RWPE1 (cell line): ENCODE measurements at regions not wholly inside any gene's neighbourhood (a gene's known extent, or its start where the extent isn't known, plus 50 kb on each side); places are given as distances from the start of the nearest gene placed in this dataset.

Experiments
- CTCF ChIA-PET: fragments of 350-600 bp; sonication (Branson Sonifier 250); formaldehyde crosslinking; extraction: SDS; loops from one replicate; lab custom pipeline; 2021; lab: Yijun Ruan, JAX
- POLR2A ChIA-PET: fragments of 400-600 bp; formaldehyde crosslinking; extraction: SDS; loops from one replicate; lab custom pipeline; 2020; ENCODE audit warnings: antibody characterized with exemption; ENCODE audit not compliant: low non-redundant PET; lab: Yijun Ruan, JAX
- DNase-seq: peaks from one replicate; pipeline ENCODE4 v3.0.0; 2012; ENCODE audit warnings: low spot score
- H3K27ac ChIP-seq: fragments of 450-650 bp; 2 replicates; pipeline ENCODE4 v1.5.1; 2017
- TF ChIP-seq, protein P1 (sequence below): fragments of 450-650 bp; conservative IDR thresholded peaks from 2 replicates; pipeline ENCODE4 v1.5.1; 2017; ENCODE audit warnings: low read depth, mild to moderate bottlenecking

- ChIA-PET POLR2A (no interaction called here), CTCF (no interaction called here)
- TF ChIP-seq, protein P1, sequence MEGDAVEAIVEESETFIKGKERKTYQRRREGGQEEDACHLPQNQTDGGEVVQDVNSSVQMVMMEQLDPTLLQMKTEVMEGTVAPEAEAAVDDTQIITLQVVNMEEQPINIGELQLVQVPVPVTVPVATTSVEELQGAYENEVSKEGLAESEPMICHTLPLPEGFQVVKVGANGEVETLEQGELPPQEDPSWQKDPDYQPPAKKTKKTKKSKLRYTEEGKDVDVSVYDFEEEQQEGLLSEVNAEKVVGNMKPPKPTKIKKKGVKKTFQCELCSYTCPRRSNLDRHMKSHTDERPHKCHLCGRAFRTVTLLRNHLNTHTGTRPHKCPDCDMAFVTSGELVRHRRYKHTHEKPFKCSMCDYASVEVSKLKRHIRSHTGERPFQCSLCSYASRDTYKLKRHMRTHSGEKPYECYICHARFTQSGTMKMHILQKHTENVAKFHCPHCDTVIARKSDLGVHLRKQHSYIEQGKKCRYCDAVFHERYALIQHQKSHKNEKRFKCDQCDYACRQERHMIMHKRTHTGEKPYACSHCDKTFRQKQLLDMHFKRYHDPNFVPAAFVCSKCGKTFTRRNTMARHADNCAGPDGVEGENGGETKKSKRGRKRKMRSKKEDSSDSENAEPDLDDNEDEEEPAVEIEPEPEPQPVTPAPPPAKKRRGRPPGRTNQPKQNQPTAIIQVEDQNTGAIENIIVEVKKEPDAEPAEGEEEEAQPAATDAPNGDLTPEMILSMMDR = no peak
- H3K27ac ChIP-seq = peak overlapping the region; percentile 91
- peak; percentile 61 for DNase-seq
These were observed 127.9 kb upstream of the ADGRF1 start for GRCh38 chr6:47169785-47170616.

GRCh38 chr6:47168180-47168579 is 126.0 kb upstream of the ADGRF1 start:
- DNase-seq = peak; percentile 94
- TF ChIP-seq, protein P1 = no peak
- ChIA-PET POLR2A (no interaction called here), CTCF (interaction anchor here (0.6 to 0.9 kb wide), 2 partner anchors 70 to 142 kb away, joined by 3 to 4 read pairs; no protein-coding TSS in a partner anchor)
- H3K27ac ChIP-seq = peak overlapping the region; percentile 74

DNA sequence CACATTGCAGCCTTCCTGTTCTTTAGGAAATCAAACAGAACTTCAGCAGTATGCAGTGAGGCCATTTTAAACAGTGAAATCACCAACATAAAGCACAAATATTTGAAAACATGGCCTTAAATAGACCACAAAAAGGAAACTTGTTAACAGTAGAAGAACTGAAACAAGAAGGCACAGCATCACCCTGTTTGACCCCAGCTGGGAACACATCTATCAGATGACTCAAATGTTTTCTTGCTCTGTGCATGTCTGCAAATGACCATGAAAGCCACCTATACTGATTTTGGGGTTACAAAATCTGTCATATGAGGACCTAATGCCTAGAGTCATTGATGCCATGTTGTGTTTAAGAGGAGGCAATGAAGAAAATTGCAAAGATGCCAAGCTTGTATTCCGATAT is 123.8 kb upstream of the ADGRF1 start:
- TF ChIP-seq, protein P1 = no peak
- ChIA-PET POLR2A (no interaction called here), CTCF (interaction anchor here (1.4 kb wide), 1 partner anchor 68 kb away, joined by 3 read pairs; no protein-coding TSS in a partner anchor)
- no peak for DNase-seq
- no peak overlapping the region for H3K27ac ChIP-seq

DNA sequence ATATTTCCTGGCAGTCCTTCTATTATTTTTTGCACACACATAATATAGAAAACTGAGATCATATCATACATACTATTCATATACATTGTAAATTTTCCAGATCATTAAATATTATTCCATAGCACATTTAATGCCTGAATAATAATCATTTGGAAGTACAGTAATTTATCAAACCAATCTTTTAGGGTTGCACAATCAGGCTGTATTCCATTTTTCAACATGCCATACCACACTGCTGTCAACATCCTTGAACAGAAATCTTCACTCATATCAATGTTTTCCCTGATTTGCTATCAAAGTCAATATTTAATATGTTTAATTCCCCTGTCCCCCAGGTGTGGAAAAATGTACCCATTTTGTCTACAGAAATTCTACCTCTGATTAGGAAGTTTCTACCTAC is 122.7 kb upstream of the ADGRF1 start:
- no peak overlapping the region for H3K27ac ChIP-seq
- DNase-seq = no peak
- TF ChIP-seq, protein P1 = no peak
- ChIA-PET POLR2A (no interaction called here), CTCF (no interaction called here)

GRCh38 chr6:47163536-47163935 is 121.4 kb upstream of the ADGRF1 start:
- TF ChIP-seq, protein P1 = no peak
- no peak overlapping the region for H3K27ac ChIP-seq
- CTCF ChIA-PET = interaction anchor here (0.7 kb wide), 1 partner anchor 66 kb away, joined by 3 read pairs; no protein-coding TSS in a partner anchor
- POLR2A ChIA-PET = no interaction called here
- no peak for DNase-seq

- no peak overlapping the region for H3K27ac ChIP-seq
- ChIA-PET CTCF (interaction anchor here (0.7 kb wide), 1 partner anchor 13 kb away, joined by 3 read pairs; no protein-coding TSS in a partner anchor), POLR2A (no interaction called here)
- no peak for DNase-seq
- TF ChIP-seq, protein P1 = no peak
These were observed 120.7 kb upstream of the ADGRF1 start for GRCh38 chr6:47162793-47163192.
